Neural crest cell (in vitro differentiated cells): ENCODE measurements at regions not wholly inside any gene's neighbourhood (a gene's known extent, or its start where the extent isn't known, plus 50 kb on each side); places are given as distances from the start of the nearest gene placed in this dataset.
A peak's percentile ranks its signal among the peaks of the same experiment; 100 is the strongest.

Experiments used
- DNase-seq: peaks from one replicate; pipeline ENCODE4 v3.0.0; 2021; ENCODE audit warnings: low read depth, mixed read lengths, low spot score
- H3K27ac Mint-ChIP-seq: one replicate; pipeline ENCODE4 v1.8.0; 2021; ENCODE audit warnings: mild to moderate bottlenecking, mixed read lengths; ENCODE audit not compliant: unreplicated experiment
- H3K27me3 Mint-ChIP-seq: 2 replicates; pipeline ENCODE4 v1.8.0; 2021; ENCODE audit warnings: low read depth, mild to moderate bottlenecking, mixed read lengths
- H3K36me3 Mint-ChIP-seq: 2 replicates; pipeline ENCODE4 v1.8.0; 2021; ENCODE audit warnings: low read depth, mild to moderate bottlenecking, mixed read lengths
- H3K4me1 Mint-ChIP-seq: 2 replicates; pipeline ENCODE4 v1.8.0; 2021; ENCODE audit warnings: mixed read lengths
- H3K4me3 Mint-ChIP-seq: one replicate; pipeline ENCODE4 v1.8.0; 2021; ENCODE audit warnings: mild to moderate bottlenecking, mixed read lengths
- H3K9me3 Mint-ChIP-seq: 2 replicates; pipeline ENCODE4 v1.8.0; 2021; ENCODE audit warnings: mixed read lengths
- CTCF ChIP-seq: fragments of 200-600 bp; sonication (generic); conservative IDR thresholded peaks from 2 replicates; pipeline ENCODE4 v1.5.0; 2021; ENCODE audit warnings: antibody characterized with exemption, mild to moderate bottlenecking

DNA sequence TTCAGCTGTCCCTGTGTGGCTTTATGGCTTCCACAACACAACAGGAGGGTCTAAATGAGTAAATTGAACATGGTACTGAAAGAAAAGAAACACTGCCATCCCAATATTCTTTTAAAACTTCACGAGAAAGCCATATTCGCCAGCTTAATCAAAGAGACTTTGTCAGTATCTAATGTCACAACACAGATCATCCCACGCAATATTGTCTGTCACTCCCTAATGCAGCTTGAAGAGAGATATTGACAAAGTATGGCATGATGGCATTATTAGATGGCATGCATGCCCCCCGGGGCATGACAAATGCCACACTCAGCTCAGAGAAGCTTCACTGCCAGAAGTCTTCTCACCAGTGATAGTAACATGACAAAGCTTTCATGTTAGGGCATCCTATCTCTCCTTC is 197.8 kb downstream of the TTC8 start:
- H3K4me1 Mint-ChIP-seq: no peaks in the 10 kb centered on the region
- no peaks in the 10 kb centered on the region for H3K9me3 Mint-ChIP-seq
- H3K27ac Mint-ChIP-seq: no peak overlapping the region
- no peak overlapping the region for H3K4me3 Mint-ChIP-seq
- no peak for DNase-seq
- peaks cover 46% of the 10 kb centered on the region for H3K27me3 Mint-ChIP-seq
- H3K36me3 Mint-ChIP-seq: no peaks in the 10 kb centered on the region
- TF ChIP-seq CTCF: no peak

- Mint-ChIP-seq H3K27me3 (peaks cover 68% of the 10 kb centered on the region), H3K9me3 (no peaks in the 10 kb centered on the region), H3K4me3 (no peak overlapping the region), H3K36me3 (no peaks in the 10 kb centered on the region), H3K27ac (no peak overlapping the region), H3K4me1 (no peaks in the 10 kb centered on the region)
- DNase-seq: no peak
- TF ChIP-seq CTCF: no peak
These were observed 200.2 kb downstream of the TTC8 start for GRCh38 chr14:89024691-89025090.

- peak overlapping the region; percentile 55 for H3K4me3 Mint-ChIP-seq
- no peaks in the 10 kb centered on the region for H3K4me1 Mint-ChIP-seq
- DNase-seq: no peak
- peaks cover 78% of the 10 kb centered on the region for H3K27me3 Mint-ChIP-seq
- no peak overlapping the region for H3K27ac Mint-ChIP-seq
- no peaks in the 10 kb centered on the region for H3K9me3 Mint-ChIP-seq
- H3K36me3 Mint-ChIP-seq: no peaks in the 10 kb centered on the region
- TF ChIP-seq CTCF: no peak
These were observed 201.2 kb downstream of the TTC8 start for GRCh38 chr14:89025561-89026236.

DNA sequence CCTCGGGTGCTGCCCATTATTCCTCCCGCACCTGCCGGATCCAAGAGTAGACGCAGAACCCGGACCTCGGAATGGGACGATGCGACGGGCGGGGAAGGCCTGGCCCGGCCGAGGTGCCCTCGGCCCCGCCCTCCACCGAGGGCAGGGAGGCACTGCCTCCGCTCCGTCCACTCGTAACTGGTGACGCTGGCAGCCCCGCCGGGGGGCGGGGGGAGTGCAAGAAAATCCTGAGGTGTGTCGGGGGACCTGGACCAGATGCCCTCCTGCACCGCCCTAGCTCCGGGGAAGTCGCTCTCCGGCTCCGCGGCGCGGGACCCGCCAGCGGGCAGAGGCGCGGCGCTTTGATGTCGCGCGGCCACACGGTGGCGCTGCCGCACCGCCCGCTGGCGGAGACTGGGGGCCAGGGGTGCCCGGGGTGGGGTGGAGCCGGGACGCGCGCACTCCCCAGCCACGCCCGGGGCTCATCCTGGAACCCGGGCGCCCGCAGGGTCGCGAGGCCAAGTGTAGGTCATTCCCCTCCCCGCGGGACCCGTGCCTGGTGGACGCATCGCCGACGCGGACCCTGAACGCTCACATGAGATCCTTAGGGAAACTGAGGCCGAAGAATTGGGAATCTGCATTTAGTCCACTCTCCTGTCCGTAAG is 202.8 kb downstream of the TTC8 start:
- peak; percentile 56 for DNase-seq
- H3K9me3 Mint-ChIP-seq: no peaks in the 10 kb centered on the region
- H3K4me1 Mint-ChIP-seq: no peaks in the 10 kb centered on the region
- no peak overlapping the region for H3K27ac Mint-ChIP-seq
- peak; percentile 93 for TF ChIP-seq CTCF
- H3K36me3 Mint-ChIP-seq: no peaks in the 10 kb centered on the region
- H3K4me3 Mint-ChIP-seq: peak overlapping the region; percentile 77
- H3K27me3 Mint-ChIP-seq: peaks cover 73% of the 10 kb centered on the region

- no peak for TF ChIP-seq CTCF
- Mint-ChIP-seq H3K36me3 (no peaks in the 10 kb centered on the region), H3K27ac (no peak overlapping the region), H3K27me3 (peaks cover 63% of the 10 kb centered on the region), H3K4me3 (peak overlapping the region; percentile 77), H3K4me1 (no peaks in the 10 kb centered on the region), H3K9me3 (no peaks in the 10 kb centered on the region)
- DNase-seq: no peak
These were observed 204.1 kb downstream of the TTC8 start for GRCh38 chr14:89028462-89029134.
